ENCODE measurements at regions not wholly inside any gene's neighbourhood (a gene's known extent, or its start where the extent isn't known, plus 50 kb on each side); places are given as distances from the start of the nearest gene placed in this dataset.

- Histone ChIP-seq H3K27me3 (ENCODE audit: control insufficient read depth in 1 of 2, insufficient read depth in 2 of 2, low read length in 2 of 2) (no peaks in the 10 kb centered on the region), H3K4me1 (ENCODE audit: control insufficient read depth in 1 of 2, insufficient read depth in 2 of 2, low read length in 2 of 2) (peaks cover 5 to 9% of the 10 kb centered on the region in 2 donors), H3K9me3 (ENCODE audit: control insufficient read depth in 1 of 2, low read length in 2 of 2) (no peaks in the 10 kb centered on the region), H3K9ac (ENCODE audit: low read depth in 1 of 2, low read length in 2 of 2) (no peak overlapping the region), H3K4me3 (ENCODE audit: low read depth in 1 of 2, low read length in 2 of 2) (no peak overlapping the region), H3K36me3 (ENCODE audit: control insufficient read depth in 1 of 2, insufficient read depth in 2 of 2, low read length in 2 of 2) (no peaks in the 10 kb centered on the region), H3K27ac (ENCODE audit: low read depth, low read length) (no peak overlapping the region)
Observed at GRCh38 chr18:22628795-22629510, 211.2 kb upstream of the CTAGE1 start.

GRCh38 chr18:22630980-22631379 is 213.3 kb upstream of the CTAGE1 start:
- H3K36me3 ChIP-seq (ENCODE audit: control insufficient read depth in 1 of 2, insufficient read depth in 2 of 2, low read length in 2 of 2) = no peaks in the 10 kb centered on the region
- no peaks in the 10 kb centered on the region for H3K4me1 ChIP-seq (ENCODE audit: control insufficient read depth in 1 of 2, insufficient read depth in 2 of 2, low read length in 2 of 2)
- no peaks in the 10 kb centered on the region for H3K27me3 ChIP-seq (ENCODE audit: control insufficient read depth in 1 of 2, insufficient read depth in 2 of 2, low read length in 2 of 2)
- H3K9ac ChIP-seq (ENCODE audit: low read depth in 1 of 2, low read length in 2 of 2) = no peak overlapping the region
- H3K27ac ChIP-seq (ENCODE audit: low read depth, low read length) = no peak overlapping the region
- no peaks in the 10 kb centered on the region for H3K9me3 ChIP-seq (ENCODE audit: control insufficient read depth in 1 of 2, low read length in 2 of 2)
- no peak overlapping the region for H3K4me3 ChIP-seq (ENCODE audit: low read depth in 1 of 2, low read length in 2 of 2)

GRCh38 chr18:22632191-22632590 is 214.5 kb upstream of the CTAGE1 start:
- Histone ChIP-seq H3K9ac (ENCODE audit: low read depth in 1 of 2, low read length in 2 of 2) (no peak overlapping the region), H3K27ac (ENCODE audit: low read depth, low read length) (no peak overlapping the region), H3K27me3 (ENCODE audit: control insufficient read depth in 1 of 2, insufficient read depth in 2 of 2, low read length in 2 of 2) (no peaks in the 10 kb centered on the region), H3K4me3 (ENCODE audit: low read depth in 1 of 2, low read length in 2 of 2) (no peak overlapping the region), H3K9me3 (ENCODE audit: control insufficient read depth in 1 of 2, low read length in 2 of 2) (no peaks in the 10 kb centered on the region), H3K4me1 (ENCODE audit: control insufficient read depth in 1 of 2, insufficient read depth in 2 of 2, low read length in 2 of 2) (no peaks in the 10 kb centered on the region), H3K36me3 (ENCODE audit: control insufficient read depth in 1 of 2, insufficient read depth in 2 of 2, low read length in 2 of 2) (no peaks in the 10 kb centered on the region)

- Histone ChIP-seq H3K36me3 (ENCODE audit: control insufficient read depth in 1 of 2, insufficient read depth in 2 of 2, low read length in 2 of 2) (no peaks in the 10 kb centered on the region), H3K27ac (ENCODE audit: low read depth, low read length) (no peak overlapping the region)
Observed at GRCh38 chr18:22634464-22634863, 216.7 kb upstream of the CTAGE1 start.

GRCh38 chr18:22637787-22638186 is 220.1 kb upstream of the CTAGE1 start:
- Histone ChIP-seq H3K9ac (ENCODE audit: low read depth in 1 of 2, low read length in 2 of 2) (no peak overlapping the region), H3K36me3 (ENCODE audit: control insufficient read depth in 1 of 2, insufficient read depth in 2 of 2, low read length in 2 of 2) (no peaks in the 10 kb centered on the region), H3K27ac (ENCODE audit: low read depth, low read length) (no peak overlapping the region), H3K4me3 (ENCODE audit: low read depth in 1 of 2, low read length in 2 of 2) (no peak overlapping the region), H3K4me1 (ENCODE audit: control insufficient read depth in 1 of 2, insufficient read depth in 2 of 2, low read length in 2 of 2) (no peaks in the 10 kb centered on the region), H3K27me3 (ENCODE audit: control insufficient read depth in 1 of 2, insufficient read depth in 2 of 2, low read length in 2 of 2) (no peaks in the 10 kb centered on the region), H3K9me3 (ENCODE audit: control insufficient read depth in 1 of 2, low read length in 2 of 2) (no peaks in the 10 kb centered on the region)

More at GRCh38 chr18:22634464-22634863, 216.7 kb upstream of the CTAGE1 start:
- H3K4me3 ChIP-seq (ENCODE audit: low read depth in 1 of 2, low read length in 2 of 2) = no peak overlapping the region
- H3K9ac ChIP-seq (ENCODE audit: low read depth in 1 of 2, low read length in 2 of 2) = no peak overlapping the region
- H3K27me3 ChIP-seq (ENCODE audit: control insufficient read depth in 1 of 2, insufficient read depth in 2 of 2, low read length in 2 of 2) = no peaks in the 10 kb centered on the region
- no peaks in the 10 kb centered on the region for H3K9me3 ChIP-seq (ENCODE audit: control insufficient read depth in 1 of 2, low read length in 2 of 2)
- no peaks in the 10 kb centered on the region for H3K4me1 ChIP-seq (ENCODE audit: control insufficient read depth in 1 of 2, insufficient read depth in 2 of 2, low read length in 2 of 2)

GRCh38 chr18:22639026-22639463 is 221.3 kb upstream of the CTAGE1 start:
- no peak overlapping the region for H3K9ac ChIP-seq (ENCODE audit: low read depth in 1 of 2, low read length in 2 of 2)

GRCh38 chr18:22639561-22639960 is 221.8 kb upstream of the CTAGE1 start:
- Histone ChIP-seq H3K27me3 (ENCODE audit: control insufficient read depth in 1 of 2, insufficient read depth in 2 of 2, low read length in 2 of 2) (no peaks in the 10 kb centered on the region), H3K9me3 (ENCODE audit: control insufficient read depth in 1 of 2, low read length in 2 of 2) (no peaks in the 10 kb centered on the region), H3K27ac (ENCODE audit: low read depth, low read length) (no peak overlapping the region), H3K9ac (ENCODE audit: low read depth in 1 of 2, low read length in 2 of 2) (no peak overlapping the region), H3K4me1 (ENCODE audit: control insufficient read depth in 1 of 2, insufficient read depth in 2 of 2, low read length in 2 of 2) (no peaks in the 10 kb centered on the region), H3K4me3 (ENCODE audit: low read depth in 1 of 2, low read length in 2 of 2) (no peak overlapping the region), H3K36me3 (ENCODE audit: control insufficient read depth in 1 of 2, insufficient read depth in 2 of 2, low read length in 2 of 2) (no peaks in the 10 kb centered on the region)

More at GRCh38 chr18:22639026-22639463, 221.3 kb upstream of the CTAGE1 start:
- no peaks in the 10 kb centered on the region for H3K36me3 ChIP-seq (ENCODE audit: control insufficient read depth in 1 of 2, insufficient read depth in 2 of 2, low read length in 2 of 2)
- H3K27ac ChIP-seq (ENCODE audit: low read depth, low read length) = no peak overlapping the region
- H3K9me3 ChIP-seq (ENCODE audit: control insufficient read depth in 1 of 2, low read length in 2 of 2) = no peaks in the 10 kb centered on the region
- H3K4me1 ChIP-seq (ENCODE audit: control insufficient read depth in 1 of 2, insufficient read depth in 2 of 2, low read length in 2 of 2) = no peaks in the 10 kb centered on the region
- H3K27me3 ChIP-seq (ENCODE audit: control insufficient read depth in 1 of 2, insufficient read depth in 2 of 2, low read length in 2 of 2) = no peaks in the 10 kb centered on the region
- no peak overlapping the region for H3K4me3 ChIP-seq (ENCODE audit: low read depth in 1 of 2, low read length in 2 of 2)

GRCh38 chr18:22640281-22640842 is 222.6 kb upstream of the CTAGE1 start:
- no peaks in the 10 kb centered on the region for H3K9me3 ChIP-seq (ENCODE audit: control insufficient read depth in 1 of 2, low read length in 2 of 2)
- no peaks in the 10 kb centered on the region for H3K27me3 ChIP-seq (ENCODE audit: control insufficient read depth in 1 of 2, insufficient read depth in 2 of 2, low read length in 2 of 2)
- H3K27ac ChIP-seq (ENCODE audit: low read depth, low read length) = no peak overlapping the region
- no peaks in the 10 kb centered on the region for H3K36me3 ChIP-seq (ENCODE audit: control insufficient read depth in 1 of 2, insufficient read depth in 2 of 2, low read length in 2 of 2)
- no peak overlapping the region for H3K4me3 ChIP-seq (ENCODE audit: low read depth in 1 of 2, low read length in 2 of 2)
- no peaks in the 10 kb centered on the region for H3K4me1 ChIP-seq (ENCODE audit: control insufficient read depth in 1 of 2, insufficient read depth in 2 of 2, low read length in 2 of 2)
- H3K9ac ChIP-seq (ENCODE audit: low read depth in 1 of 2, low read length in 2 of 2) = no peak overlapping the region

- H3K4me1 ChIP-seq (ENCODE audit: control insufficient read depth in 1 of 2, insufficient read depth in 2 of 2, low read length in 2 of 2) = no peaks in the 10 kb centered on the region
- H3K4me3 ChIP-seq (ENCODE audit: low read depth in 1 of 2, low read length in 2 of 2) = no peak overlapping the region
- no peaks in the 10 kb centered on the region for H3K27me3 ChIP-seq (ENCODE audit: control insufficient read depth in 1 of 2, insufficient read depth in 2 of 2, low read length in 2 of 2)
- H3K36me3 ChIP-seq (ENCODE audit: control insufficient read depth in 1 of 2, insufficient read depth in 2 of 2, low read length in 2 of 2) = no peaks in the 10 kb centered on the region
- no peak overlapping the region for H3K9ac ChIP-seq (ENCODE audit: low read depth in 1 of 2, low read length in 2 of 2)
- H3K9me3 ChIP-seq (ENCODE audit: control insufficient read depth in 1 of 2, low read length in 2 of 2) = no peaks in the 10 kb centered on the region
- no peak overlapping the region for H3K27ac ChIP-seq (ENCODE audit: low read depth, low read length)
Observed at GRCh38 chr18:22641958-22642357, 224.2 kb upstream of the CTAGE1 start.

GRCh38 chr18:22643731-22644130 is 226.0 kb upstream of the CTAGE1 start:
- Histone ChIP-seq H3K36me3 (ENCODE audit: control insufficient read depth in 1 of 2, insufficient read depth in 2 of 2, low read length in 2 of 2) (no peaks in the 10 kb centered on the region), H3K27ac (ENCODE audit: low read depth, low read length) (no peak overlapping the region), H3K27me3 (ENCODE audit: control insufficient read depth in 1 of 2, insufficient read depth in 2 of 2, low read length in 2 of 2) (no peaks in the 10 kb centered on the region), H3K9ac (ENCODE audit: low read depth in 1 of 2, low read length in 2 of 2) (no peak overlapping the region), H3K9me3 (ENCODE audit: control insufficient read depth in 1 of 2, low read length in 2 of 2) (no peaks in the 10 kb centered on the region), H3K4me3 (ENCODE audit: low read depth in 1 of 2, low read length in 2 of 2) (no peak overlapping the region), H3K4me1 (ENCODE audit: control insufficient read depth in 1 of 2, insufficient read depth in 2 of 2, low read length in 2 of 2) (no peaks in the 10 kb centered on the region)
